Hematopoietic multipotent progenitor cell treated with erythropoietin and hydrocortisone succinate and interleukin-3 and kit ligand, for 6 days (in vitro differentiated cells): ENCODE measurements at regions not wholly inside any gene's neighbourhood (a gene's known extent, or its start where the extent isn't known, plus 50 kb on each side); places are given as distances from the start of the nearest gene placed in this dataset.

Experiments
- DNase-seq: peaks from one replicate; pipeline ENCODE4 v3.0.0-alpha.2; 2015

GRCh38 chr3:35549690-35550089 lies 89.6 kb upstream of the ARPP21 start:
- DNase-seq, result no peak

- DNase-seq, result no peak
Observed at GRCh38 chr3:35562141-35562540, 77.2 kb upstream of the ARPP21 start.

- DNase-seq, result no peak
Observed at GRCh38 chr3:35565048-35565447, 74.3 kb upstream of the ARPP21 start.
